ENCODE measurements at regions not wholly inside any gene's neighbourhood (a gene's known extent, or its start where the extent isn't known, plus 50 kb on each side); places are given as distances from the start of the nearest gene placed in this dataset.

DNA sequence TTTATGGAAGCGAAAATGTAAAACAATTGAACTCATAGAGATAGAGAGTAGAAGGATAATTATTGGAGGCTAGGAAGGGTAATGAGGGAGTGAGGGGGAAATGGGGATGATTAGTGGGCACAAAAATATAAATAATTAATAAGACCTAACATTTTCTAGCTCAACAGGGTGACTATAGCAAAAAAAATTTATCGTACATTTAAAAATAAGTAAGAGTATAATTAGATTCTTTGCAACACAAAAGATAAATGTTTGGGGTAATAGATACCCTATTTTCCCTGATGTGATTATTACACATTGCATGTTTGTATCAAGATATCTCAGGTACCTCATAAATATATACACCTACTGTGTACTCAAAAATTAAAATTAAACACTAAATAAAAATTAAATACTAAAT, 1070.0 kb downstream of the LRFN5 start:
- Mint-ChIP-seq H3K27me3 (ENCODE audit: insufficient read depth) (no peaks in the 10 kb centered on the region), H3K27ac (no peak overlapping the region), H3K4me1 (ENCODE audit: low read depth) (no peaks in the 10 kb centered on the region), H3K4me3 (no peak overlapping the region), H3K36me3 (ENCODE audit: low read depth) (no peaks in the 10 kb centered on the region), H3K9me3 (peaks cover 12% of the 10 kb centered on the region)
- no peak for DNase-seq (ENCODE audit: low spot score)
- intact Hi-C loops (cut with micrococcal nuclease): no loop called here

DNA sequence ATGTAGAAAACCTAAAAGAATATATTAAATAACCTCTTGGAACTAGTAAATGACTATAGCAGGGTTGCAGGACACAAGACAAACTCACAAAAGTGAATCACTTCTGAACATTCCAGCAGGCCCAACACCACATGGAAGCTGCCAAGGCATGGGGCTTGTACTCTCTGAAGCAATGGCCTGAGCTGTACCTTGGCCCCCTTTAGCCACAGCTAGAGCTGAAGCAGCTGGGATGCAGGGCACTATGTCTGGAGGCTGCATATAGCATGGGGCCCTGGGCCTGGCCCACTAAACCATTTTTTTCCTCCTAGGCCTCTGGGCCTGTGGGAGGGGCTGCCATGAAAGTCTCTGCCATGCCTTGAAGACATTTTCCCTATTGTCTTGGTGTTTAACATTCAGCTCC, 1067.3 kb downstream of the LRFN5 start:
- H3K27ac Mint-ChIP-seq: no peak overlapping the region
- no peak overlapping the region for H3K4me3 Mint-ChIP-seq
- H3K36me3 Mint-ChIP-seq (ENCODE audit: low read depth): no peaks in the 10 kb centered on the region
- no peaks in the 10 kb centered on the region for H3K4me1 Mint-ChIP-seq (ENCODE audit: low read depth)
- H3K9me3 Mint-ChIP-seq: peaks cover 17% of the 10 kb centered on the region
- intact Hi-C loops (cut with micrococcal nuclease): no loop called here
- H3K27me3 Mint-ChIP-seq (ENCODE audit: insufficient read depth): no peaks in the 10 kb centered on the region
- no peak for DNase-seq (ENCODE audit: low spot score)

- Mint-ChIP-seq H3K9me3 (peaks cover 17% of the 10 kb centered on the region), H3K4me3 (no peak overlapping the region), H3K4me1 (ENCODE audit: low read depth) (no peaks in the 10 kb centered on the region), H3K36me3 (ENCODE audit: low read depth) (no peaks in the 10 kb centered on the region), H3K27me3 (ENCODE audit: insufficient read depth) (no peaks in the 10 kb centered on the region), H3K27ac (no peak overlapping the region)
- no peak for DNase-seq (ENCODE audit: low spot score)
- intact Hi-C loops (cut with micrococcal nuclease): no loop called here
Measured at GRCh38 chr14:42671636-42672035, 1065.0 kb downstream of the LRFN5 start.

- H3K36me3 Mint-ChIP-seq (ENCODE audit: low read depth): no peaks in the 10 kb centered on the region
- H3K9me3 Mint-ChIP-seq: peaks cover 27% of the 10 kb centered on the region
- DNase-seq (ENCODE audit: low spot score): no peak
- no peak overlapping the region for H3K27ac Mint-ChIP-seq
- intact Hi-C loops (cut with micrococcal nuclease): no loop called here
- no peaks in the 10 kb centered on the region for H3K27me3 Mint-ChIP-seq (ENCODE audit: insufficient read depth)
- H3K4me1 Mint-ChIP-seq (ENCODE audit: low read depth): no peaks in the 10 kb centered on the region
- no peak overlapping the region for H3K4me3 Mint-ChIP-seq
Measured at GRCh38 chr14:42665083-42665482, 1058.4 kb downstream of the LRFN5 start.

- H3K27me3 Mint-ChIP-seq (ENCODE audit: insufficient read depth): no peaks in the 10 kb centered on the region
- no peaks in the 10 kb centered on the region for H3K4me1 Mint-ChIP-seq (ENCODE audit: low read depth)
- H3K27ac Mint-ChIP-seq: no peak overlapping the region
- no peaks in the 10 kb centered on the region for H3K36me3 Mint-ChIP-seq (ENCODE audit: low read depth)
- no peak for DNase-seq (ENCODE audit: low spot score)
- no peak overlapping the region for H3K4me3 Mint-ChIP-seq
- intact Hi-C loops (cut with micrococcal nuclease): no loop called here
- H3K9me3 Mint-ChIP-seq: peaks cover 28% of the 10 kb centered on the region
Measured at GRCh38 chr14:42664190-42664589, 1057.5 kb downstream of the LRFN5 start.

DNA sequence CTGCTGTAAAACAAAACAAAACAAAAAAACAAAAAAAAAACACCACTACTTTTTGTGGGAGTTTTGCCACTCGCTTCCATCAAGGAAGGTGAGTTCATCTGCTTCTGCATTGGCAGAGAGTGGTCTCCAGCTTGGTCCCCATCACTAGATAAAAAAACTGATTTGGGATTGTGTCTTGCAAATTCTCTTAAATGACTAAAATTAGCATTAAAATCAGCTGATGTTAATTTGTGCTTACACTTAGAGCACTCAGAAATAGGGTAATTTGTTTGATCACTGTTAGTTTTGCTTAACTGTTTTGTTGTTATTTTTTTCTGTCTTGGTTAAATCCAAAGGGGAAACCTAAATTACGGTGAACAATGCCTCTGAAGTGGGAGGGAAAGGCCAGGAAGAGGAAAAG, 1048.0 kb downstream of the LRFN5 start:
- peaks cover 26% of the 10 kb centered on the region for H3K9me3 Mint-ChIP-seq

DNA sequence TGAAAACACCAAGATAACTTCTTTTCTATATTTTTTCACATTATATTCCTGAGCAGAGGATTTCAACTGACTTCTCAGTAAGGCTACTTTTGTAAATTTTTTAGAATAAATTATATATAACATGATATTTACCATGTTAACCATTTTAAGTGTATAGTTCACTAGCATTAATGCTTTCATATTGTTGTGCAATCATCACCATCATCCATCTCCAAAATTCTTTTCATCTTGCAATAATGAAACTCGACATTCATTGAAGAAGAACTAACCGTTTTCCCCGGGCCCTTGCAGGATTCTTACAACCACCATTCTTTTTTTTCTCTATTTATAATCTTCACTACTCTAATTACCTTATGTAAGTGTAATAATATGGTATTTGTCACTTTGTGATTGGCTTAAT, 1036.1 kb downstream of the LRFN5 start:
- no peaks in the 10 kb centered on the region for H3K4me1 Mint-ChIP-seq (ENCODE audit: low read depth)
- no peak for DNase-seq (ENCODE audit: low spot score)
- intact Hi-C loops (cut with micrococcal nuclease): no loop called here
- no peaks in the 10 kb centered on the region for H3K27me3 Mint-ChIP-seq (ENCODE audit: insufficient read depth)
- H3K36me3 Mint-ChIP-seq (ENCODE audit: low read depth): no peaks in the 10 kb centered on the region
- no peak overlapping the region for H3K27ac Mint-ChIP-seq
- H3K9me3 Mint-ChIP-seq: peaks cover 24% of the 10 kb centered on the region
- H3K4me3 Mint-ChIP-seq: no peak overlapping the region

More for the DNA sequence above, 1048.0 kb downstream of the LRFN5 start:
- no peaks in the 10 kb centered on the region for H3K4me1 Mint-ChIP-seq (ENCODE audit: low read depth)
- no peaks in the 10 kb centered on the region for H3K36me3 Mint-ChIP-seq (ENCODE audit: low read depth)
- no peaks in the 10 kb centered on the region for H3K27me3 Mint-ChIP-seq (ENCODE audit: insufficient read depth)
- H3K4me3 Mint-ChIP-seq: no peak overlapping the region
- no peak for DNase-seq (ENCODE audit: low spot score)
- H3K27ac Mint-ChIP-seq: no peak overlapping the region
- intact Hi-C loops (cut with micrococcal nuclease): no loop called here

- Mint-ChIP-seq H3K4me1 (ENCODE audit: low read depth) (no peaks in the 10 kb centered on the region), H3K27me3 (ENCODE audit: insufficient read depth) (no peaks in the 10 kb centered on the region), H3K27ac (no peak overlapping the region), H3K9me3 (peaks cover 27% of the 10 kb centered on the region), H3K4me3 (no peak overlapping the region), H3K36me3 (ENCODE audit: low read depth) (no peaks in the 10 kb centered on the region)
- no peak for DNase-seq (ENCODE audit: low spot score)
- intact Hi-C loops (cut with micrococcal nuclease): no loop called here
Measured at GRCh38 chr14:42633504-42634095, 1026.9 kb downstream of the LRFN5 start.

DNA sequence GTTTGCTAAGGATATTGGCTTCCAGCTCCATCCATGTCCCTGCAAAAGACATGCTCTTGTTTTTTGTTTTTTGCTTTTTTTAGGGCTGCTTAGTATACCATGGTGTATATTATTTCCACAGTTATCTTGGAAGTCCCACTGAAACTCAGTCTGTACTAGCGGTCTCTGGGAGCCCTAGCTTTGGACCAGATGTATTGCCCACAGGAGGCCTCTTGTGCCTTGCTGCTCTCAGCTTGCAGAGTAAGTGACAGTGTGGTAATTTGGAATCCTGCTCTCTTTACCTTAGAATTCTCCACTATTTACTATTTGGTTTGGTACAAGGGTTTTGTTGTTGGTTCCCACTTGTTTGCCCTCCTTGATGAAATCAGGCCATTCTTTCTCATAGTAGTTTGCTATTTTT, 1022.9 kb downstream of the LRFN5 start:
- Mint-ChIP-seq H3K9me3 (peaks cover 17% of the 10 kb centered on the region), H3K27me3 (ENCODE audit: insufficient read depth) (no peaks in the 10 kb centered on the region), H3K4me1 (ENCODE audit: low read depth) (no peaks in the 10 kb centered on the region), H3K27ac (no peak overlapping the region), H3K36me3 (ENCODE audit: low read depth) (no peaks in the 10 kb centered on the region), H3K4me3 (no peak overlapping the region)
- no peak for DNase-seq (ENCODE audit: low spot score)
- intact Hi-C loops (cut with micrococcal nuclease): no loop called here

DNA sequence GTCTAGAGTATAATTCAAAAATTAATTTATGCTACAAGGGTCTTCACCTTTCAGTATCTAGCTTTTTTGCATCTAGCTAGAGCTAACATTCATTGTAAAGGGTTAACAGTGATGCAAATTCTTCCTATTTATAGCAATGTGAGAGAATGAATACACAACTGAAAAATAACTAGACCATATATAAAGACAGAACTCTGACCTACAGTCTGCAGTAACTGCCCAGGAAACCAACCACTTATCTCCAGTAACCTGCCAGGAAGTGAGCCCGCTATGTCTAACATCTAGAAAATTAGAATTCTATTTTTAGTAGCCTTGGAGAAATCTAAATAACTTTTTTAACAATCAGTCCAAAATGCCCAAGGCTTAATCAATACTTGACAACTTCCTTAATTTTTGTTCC, 1021.9 kb downstream of the LRFN5 start:
- Mint-ChIP-seq H3K4me1 (ENCODE audit: low read depth) (no peaks in the 10 kb centered on the region), H3K9me3 (peaks cover 14% of the 10 kb centered on the region), H3K4me3 (no peak overlapping the region), H3K27ac (no peak overlapping the region), H3K27me3 (ENCODE audit: insufficient read depth) (no peaks in the 10 kb centered on the region), H3K36me3 (ENCODE audit: low read depth) (no peaks in the 10 kb centered on the region)
- intact Hi-C loops (cut with micrococcal nuclease): no loop called here
- DNase-seq (ENCODE audit: low spot score): no peak

- intact Hi-C loops (cut with micrococcal nuclease): no loop called here
- Mint-ChIP-seq H3K4me3 (no peak overlapping the region), H3K27me3 (ENCODE audit: insufficient read depth) (no peaks in the 10 kb centered on the region), H3K9me3 (peaks cover 8% of the 10 kb centered on the region), H3K36me3 (ENCODE audit: low read depth) (no peaks in the 10 kb centered on the region), H3K4me1 (ENCODE audit: low read depth) (no peaks in the 10 kb centered on the region), H3K27ac (no peak overlapping the region)
- no peak for DNase-seq (ENCODE audit: low spot score)
Measured at GRCh38 chr14:42626986-42627385, 1020.3 kb downstream of the LRFN5 start.

GRCh38 chr14:42624980-42625761, 1018.5 kb downstream of the LRFN5 start:
- no peak overlapping the region for H3K4me3 Mint-ChIP-seq
- no peaks in the 10 kb centered on the region for H3K36me3 Mint-ChIP-seq (ENCODE audit: low read depth)
- intact Hi-C loops (cut with micrococcal nuclease): no loop called here
- H3K27me3 Mint-ChIP-seq (ENCODE audit: insufficient read depth): no peaks in the 10 kb centered on the region
- no peak overlapping the region for H3K27ac Mint-ChIP-seq
- DNase-seq (ENCODE audit: low spot score): no peak
- peaks cover 8% of the 10 kb centered on the region for H3K9me3 Mint-ChIP-seq
- H3K4me1 Mint-ChIP-seq (ENCODE audit: low read depth): no peaks in the 10 kb centered on the region

DNA sequence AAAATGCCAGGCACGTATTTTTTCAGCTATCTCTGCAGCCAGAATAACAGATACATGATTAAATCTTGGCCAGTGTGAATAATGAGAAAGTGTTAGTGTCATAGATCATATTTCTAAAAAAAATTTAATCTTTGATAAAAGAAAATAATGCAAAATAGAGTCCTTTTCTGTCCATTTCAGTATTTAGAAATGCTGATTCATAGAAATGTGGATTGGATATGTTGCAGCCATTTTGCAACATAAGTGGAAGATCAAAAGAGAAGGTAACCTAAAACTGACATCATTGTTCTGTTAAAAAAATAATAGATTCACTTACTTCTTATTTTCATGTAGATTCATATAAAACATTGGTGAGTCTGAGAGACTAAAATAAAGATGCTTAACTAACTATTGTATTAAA, 1010.3 kb downstream of the LRFN5 start:
- Mint-ChIP-seq H3K36me3 (ENCODE audit: low read depth) (no peaks in the 10 kb centered on the region), H3K9me3 (peaks cover 29% of the 10 kb centered on the region), H3K4me3 (no peak overlapping the region), H3K4me1 (ENCODE audit: low read depth) (no peaks in the 10 kb centered on the region), H3K27me3 (ENCODE audit: insufficient read depth) (no peaks in the 10 kb centered on the region), H3K27ac (no peak overlapping the region)
- no peak for DNase-seq (ENCODE audit: low spot score)
- intact Hi-C loops (cut with micrococcal nuclease): no loop called here

GRCh38 chr14:42606839-42607238, 1000.2 kb downstream of the LRFN5 start:
- no peaks in the 10 kb centered on the region for H3K36me3 Mint-ChIP-seq (ENCODE audit: low read depth)
- no peaks in the 10 kb centered on the region for H3K27me3 Mint-ChIP-seq (ENCODE audit: insufficient read depth)
- no peak for DNase-seq (ENCODE audit: low spot score)
- H3K9me3 Mint-ChIP-seq: peaks cover 16% of the 10 kb centered on the region
- no peak overlapping the region for H3K27ac Mint-ChIP-seq
- intact Hi-C loops (cut with micrococcal nuclease): no loop called here
- H3K4me1 Mint-ChIP-seq (ENCODE audit: low read depth): no peaks in the 10 kb centered on the region
- no peak overlapping the region for H3K4me3 Mint-ChIP-seq
